ENCODE measurements at regions not wholly inside any gene's neighbourhood (a gene's known extent, or its start where the extent isn't known, plus 50 kb on each side); places are given as distances from the start of the nearest gene placed in this dataset.

GRCh38 chr22:47769652-47770051 is 1007.2 kb downstream of the TBC1D22A start:
- no peaks in the 10 kb centered on the region for H3K9me3 ChIP-seq
- H3K4me3 ChIP-seq, result no peak overlapping the region
- H3K4me1 ChIP-seq, result peaks cover 0 to 6% (median 0%) of the 10 kb centered on the region in 3 donors
- TF ChIP-seq CTCF (IDR thresholded peaks at IDR 0.05) (no peak), POLR2A (IDR thresholded peaks at IDR 0.05) (no peak)
- 79 to 85% methylated on average over 6 of the region's 6 CpGs for WGBS, 2 donors
- intact Hi-C loops (cut with DNase I), result no loop called here
- H3K27ac ChIP-seq, result no peak overlapping the region
- peaks cover 0 to 12% (median 0%) of the 10 kb centered on the region in 4 donors for H3K27me3 ChIP-seq
- no peak for DNase-seq
- H3K36me3 ChIP-seq, result no peaks in the 10 kb centered on the region

GRCh38 chr22:47768027-47768426 is 1005.6 kb downstream of the TBC1D22A start:
- 83% methylated on average over 4 of the region's 4 CpGs for WGBS, 2 donors
- Histone ChIP-seq H3K9me3 (no peaks in the 10 kb centered on the region), H3K4me3 (no peak overlapping the region), H3K27me3 (peaks cover 0 to 19% (median 0%) of the 10 kb centered on the region in 4 donors), H3K36me3 (no peaks in the 10 kb centered on the region), H3K4me1 (peaks cover 0 to 6% (median 0%) of the 10 kb centered on the region in 3 donors), H3K27ac (no peak overlapping the region)
- no peak for DNase-seq
- no peak for TF ChIP-seq POLR2A (IDR thresholded peaks at IDR 0.05)
- TF ChIP-seq CTCF (IDR thresholded peaks at IDR 0.05), result no peak
- intact Hi-C loops (cut with DNase I), result no loop called here

GRCh38 chr22:47767403-47767802 is 1005.0 kb downstream of the TBC1D22A start:
- peaks cover 0 to 6% (median 0%) of the 10 kb centered on the region in 3 donors for H3K4me1 ChIP-seq
- H3K27me3 ChIP-seq, result peaks cover 0 to 19% (median 0%) of the 10 kb centered on the region in 4 donors
- H3K4me3 ChIP-seq, result no peak overlapping the region
- H3K36me3 ChIP-seq, result no peaks in the 10 kb centered on the region
- DNase-seq, result no peak
- no peak for TF ChIP-seq CTCF (IDR thresholded peaks at IDR 0.05)
- no peak for TF ChIP-seq POLR2A (IDR thresholded peaks at IDR 0.05)
- intact Hi-C loops (cut with DNase I), result no loop called here
- H3K9me3 ChIP-seq, result no peaks in the 10 kb centered on the region
- no peak overlapping the region for H3K27ac ChIP-seq
- WGBS, 2 donors, result 39 to 53% methylated on average over 2 to 4 of the region's 5 CpGs

- no peaks in the 10 kb centered on the region for H3K9me3 ChIP-seq
- no peak overlapping the region for H3K4me3 ChIP-seq
- H3K4me1 ChIP-seq, result peaks cover 0 to 6% (median 0%) of the 10 kb centered on the region in 3 donors
- no peak overlapping the region for H3K27ac ChIP-seq
- no peak for DNase-seq
- intact Hi-C loops (cut with DNase I), result no loop called here
- H3K36me3 ChIP-seq, result no peaks in the 10 kb centered on the region
- TF ChIP-seq POLR2A (IDR thresholded peaks at IDR 0.05) (no peak), CTCF (IDR thresholded peaks at IDR 0.05) (no peak)
- H3K27me3 ChIP-seq, result peaks cover 0 to 25% (median 0%) of the 10 kb centered on the region in 4 donors
- WGBS, 2 donors, result 68 to 75% methylated on average over 6 of the region's 6 CpGs
Measured at GRCh38 chr22:47765757-47766156, 1003.3 kb downstream of the TBC1D22A start.

- WGBS, 2 donors, result 47 to 83% methylated on average over 2 to 3 of the region's 3 CpGs
- intact Hi-C loops (cut with DNase I), result no loop called here
Measured at GRCh38 chr22:47762141-47762540, 999.7 kb downstream of the TBC1D22A start.

More at GRCh38 chr22:47762141-47762540, 999.7 kb downstream of the TBC1D22A start:
- H3K4me3 ChIP-seq, result no peak overlapping the region
- H3K27me3 ChIP-seq, result peaks cover 0 to 39% (median 0%) of the 10 kb centered on the region in 4 donors
- H3K36me3 ChIP-seq, result no peaks in the 10 kb centered on the region
- H3K4me1 ChIP-seq, result peaks cover 0 to 3% (median 0%) of the 10 kb centered on the region in 3 donors
- no peak overlapping the region for H3K27ac ChIP-seq
- no peaks in the 10 kb centered on the region for H3K9me3 ChIP-seq
- TF ChIP-seq CTCF (IDR thresholded peaks at IDR 0.05), result no peak
- TF ChIP-seq POLR2A (IDR thresholded peaks at IDR 0.05), result no peak
- no peak for DNase-seq

All from esophagus squamous epithelium (tissue), 5 donors.